ENCODE measurements at regions not wholly inside any gene's neighbourhood (a gene's known extent, or its start where the extent isn't known, plus 50 kb on each side); places are given as distances from the start of the nearest gene placed in this dataset.
"Not testable (repeated sequence)": the region's sequence is repeated elsewhere in the genome, so short reads cannot be mapped to it uniquely, and the experiment has no call there.

DNA sequence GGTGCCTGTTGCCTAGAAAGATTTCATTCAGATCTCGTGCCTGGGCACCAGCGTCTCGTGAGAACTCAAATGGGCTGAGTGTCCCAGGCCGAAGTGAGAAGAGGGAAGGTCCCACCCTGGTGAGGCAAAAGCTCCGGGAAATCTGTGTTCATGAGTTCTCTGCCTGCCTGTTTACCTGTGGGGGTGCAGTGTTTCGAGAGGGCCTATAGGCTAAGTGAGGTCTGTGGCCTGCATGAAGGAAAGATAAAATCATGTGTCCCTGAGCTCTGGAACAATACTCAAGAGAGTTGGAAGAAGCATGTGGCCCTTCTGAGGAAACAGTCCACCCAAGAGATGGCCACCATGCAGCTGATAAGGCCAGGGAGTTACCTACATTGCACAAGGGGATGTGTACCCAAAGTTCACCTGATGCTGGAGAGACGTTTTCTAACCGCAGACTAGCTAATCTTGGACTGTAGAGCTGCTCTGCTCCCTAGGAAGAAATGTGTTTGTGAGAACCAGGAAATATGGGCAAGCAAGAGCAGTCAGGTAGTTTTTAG lies 63.5 kb upstream of the ST3GAL5 start:
- Mint-ChIP-seq H3K4me1 (ENCODE audit: low read depth in 2 of 2) (peaks cover 0 to 3% of the 10 kb centered on the region in 2 donors), H3K9me3 (no peaks in the 10 kb centered on the region), H3K36me3 (peaks cover 5% of the 10 kb centered on the region), H3K27me3 (no peaks in the 10 kb centered on the region), H3K27ac (peak overlapping the region in 1 of 2 donors; percentile 16), H3K4me3 (no peak overlapping the region)
- no peak for DNase-seq (ENCODE audit: low spot score)
- no peak for ATAC-seq

DNA sequence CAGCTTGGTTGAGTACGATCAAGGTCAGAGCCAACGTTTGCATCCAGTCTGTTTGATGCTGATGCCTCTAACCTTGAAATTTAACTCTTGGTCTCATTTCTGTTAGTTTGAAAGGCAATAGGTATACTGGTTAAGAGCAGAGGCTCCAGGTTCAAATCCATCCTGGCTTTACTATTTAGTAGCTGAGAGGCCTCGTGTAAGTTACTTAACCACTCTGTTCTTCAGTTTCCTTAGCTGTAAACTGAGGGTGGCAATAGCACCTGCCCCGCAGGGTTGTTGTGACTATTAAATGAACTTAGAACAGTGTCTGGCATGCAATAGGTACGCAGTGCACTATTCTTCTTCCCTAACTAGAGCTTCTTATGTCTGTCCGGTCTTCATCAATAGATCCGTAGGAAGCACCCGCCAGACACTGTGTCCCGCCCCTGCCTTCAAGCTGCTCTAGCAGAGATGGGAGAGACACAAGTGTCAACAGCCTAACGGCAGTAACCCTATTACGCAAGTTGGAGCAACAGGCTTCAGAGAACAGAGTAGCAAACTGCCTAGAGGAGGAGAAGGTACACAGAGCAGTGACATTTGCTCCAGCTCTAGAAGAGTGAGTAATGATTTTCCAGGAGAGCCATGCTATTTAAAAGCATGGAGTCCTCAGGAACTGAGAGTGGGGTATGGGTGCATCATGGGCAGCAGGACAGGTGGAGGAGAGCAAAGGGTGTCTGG lies 62.7 kb upstream of the ST3GAL5 start:
- Mint-ChIP-seq H3K9me3 (no peaks in the 10 kb centered on the region), H3K27ac (peak overlapping the region in 1 of 2 donors; percentile 16), H3K27me3 (no peaks in the 10 kb centered on the region), H3K4me1 (ENCODE audit: low read depth in 2 of 2) (peaks cover 0 to 3% of the 10 kb centered on the region in 2 donors), H3K4me3 (no peak overlapping the region), H3K36me3 (peaks cover 6% of the 10 kb centered on the region)
- ATAC-seq (no peak), DNase-seq (ENCODE audit: low spot score) (no peak)

DNA sequence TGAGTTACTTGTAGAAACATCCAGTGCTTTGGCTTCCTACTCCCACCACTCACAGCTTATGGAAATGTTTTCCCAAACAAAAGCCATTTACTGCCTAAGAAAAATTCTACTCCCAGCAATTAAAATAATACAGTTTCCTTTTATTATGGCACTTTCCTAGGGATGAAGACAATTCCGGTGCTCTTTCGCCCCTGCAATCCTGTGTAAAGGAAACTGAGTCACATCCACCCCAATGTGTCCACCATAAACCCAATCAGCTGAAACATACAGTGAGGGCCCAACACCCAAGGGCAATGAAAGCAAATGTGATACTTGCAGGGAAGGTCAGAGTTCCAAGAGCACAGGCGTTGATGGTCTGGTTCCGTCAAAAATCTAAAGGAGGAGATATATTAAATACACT lies 62.0 kb upstream of the ST3GAL5 start:
- Mint-ChIP-seq H3K27me3 (no peaks in the 10 kb centered on the region), H3K36me3 (peaks cover 6% of the 10 kb centered on the region), H3K27ac (no peak overlapping the region), H3K4me1 (ENCODE audit: low read depth in 2 of 2) (peaks cover 0 to 3% of the 10 kb centered on the region in 2 donors), H3K4me3 (no peak overlapping the region), H3K9me3 (no peaks in the 10 kb centered on the region)
- ATAC-seq (no peak), DNase-seq (ENCODE audit: low spot score) (no peak)

DNA sequence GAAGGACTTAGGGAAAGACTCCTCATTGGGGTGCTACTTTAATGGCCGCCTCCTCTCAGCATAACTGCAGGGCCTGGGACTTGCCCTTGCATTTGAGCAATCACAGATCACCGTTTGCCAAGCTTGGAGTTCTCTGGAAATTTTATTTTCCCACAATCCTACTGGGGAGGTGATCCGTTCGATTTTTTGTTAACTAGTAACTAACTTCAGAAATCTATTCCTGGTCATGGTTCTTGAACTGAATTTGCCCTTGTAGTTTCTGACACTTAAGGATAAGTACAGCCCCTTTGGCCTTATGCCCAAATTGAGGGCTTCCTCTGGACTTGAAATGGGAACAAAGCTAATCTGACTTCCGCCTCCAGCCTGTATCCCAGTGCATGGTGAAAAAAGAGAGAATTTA lies 60.5 kb upstream of the ST3GAL5 start:
- DNase-seq (ENCODE audit: low spot score) (no peak), ATAC-seq (no peak)
- Mint-ChIP-seq H3K9me3 (no peaks in the 10 kb centered on the region), H3K4me1 (ENCODE audit: low read depth in 2 of 2) (peaks cover 0 to 3% of the 10 kb centered on the region in 2 donors), H3K36me3 (peaks cover 6% of the 10 kb centered on the region), H3K4me3 (no peak overlapping the region), H3K27ac (no peak overlapping the region), H3K27me3 (no peaks in the 10 kb centered on the region)

DNA sequence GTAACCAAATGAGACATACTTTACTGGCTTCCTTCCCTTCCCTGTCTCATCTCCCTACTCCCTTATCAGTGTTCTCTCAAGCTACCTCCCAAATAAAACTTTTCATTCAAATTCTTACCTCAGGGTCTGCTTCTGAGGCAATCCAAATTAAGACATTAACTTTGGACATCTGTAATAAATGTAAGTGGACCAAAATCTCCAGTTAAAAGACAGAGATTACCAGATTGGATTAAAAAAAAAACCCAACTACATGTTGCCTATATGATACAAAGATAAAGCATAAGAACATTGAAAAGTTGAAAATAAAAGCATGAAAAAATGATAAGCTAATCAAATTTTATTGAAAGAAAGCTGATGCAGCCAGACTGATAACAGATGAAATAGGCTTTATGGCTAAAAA lies 58.8 kb upstream of the ST3GAL5 start:
- Mint-ChIP-seq H3K36me3 (peaks cover 15% of the 10 kb centered on the region), H3K4me3 (no peak overlapping the region), H3K4me1 (ENCODE audit: low read depth in 2 of 2) (no peaks in the 10 kb centered on the region), H3K9me3 (peaks cover 6% of the 10 kb centered on the region), H3K27me3 (no peaks in the 10 kb centered on the region), H3K27ac (no peak overlapping the region)
- DNase-seq (ENCODE audit: low spot score) (no peak), ATAC-seq (no peak)

DNA sequence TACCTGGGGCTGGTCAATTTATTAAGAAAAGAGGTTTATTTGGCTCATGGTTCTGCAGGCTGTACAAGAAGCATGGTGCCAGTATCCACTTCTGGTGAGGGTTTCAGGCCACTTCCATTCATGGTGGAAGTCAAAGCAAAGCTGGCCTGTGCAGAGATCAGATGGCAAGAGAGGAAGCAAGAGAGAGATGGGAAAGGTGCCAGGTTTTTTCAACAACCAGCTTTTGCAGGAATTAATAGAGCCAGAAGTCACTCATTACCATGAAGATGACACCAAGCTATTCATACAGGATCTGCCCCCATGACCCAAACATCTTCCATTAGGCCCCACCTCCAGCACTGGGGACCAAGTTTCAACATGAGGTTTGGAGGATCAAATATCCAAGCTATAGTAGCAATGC lies 56.8 kb upstream of the ST3GAL5 start:
- no peaks in the 10 kb centered on the region for H3K4me1 Mint-ChIP-seq (ENCODE audit: low read depth in 2 of 2)
- no peak for ATAC-seq
- no peak overlapping the region for H3K4me3 Mint-ChIP-seq
- no peaks in the 10 kb centered on the region for H3K27me3 Mint-ChIP-seq
- H3K9me3 Mint-ChIP-seq, result peaks cover 6% of the 10 kb centered on the region
- no peak overlapping the region for H3K27ac Mint-ChIP-seq
- peaks cover 16% of the 10 kb centered on the region for H3K36me3 Mint-ChIP-seq
- no peak for DNase-seq (ENCODE audit: low spot score)

DNA sequence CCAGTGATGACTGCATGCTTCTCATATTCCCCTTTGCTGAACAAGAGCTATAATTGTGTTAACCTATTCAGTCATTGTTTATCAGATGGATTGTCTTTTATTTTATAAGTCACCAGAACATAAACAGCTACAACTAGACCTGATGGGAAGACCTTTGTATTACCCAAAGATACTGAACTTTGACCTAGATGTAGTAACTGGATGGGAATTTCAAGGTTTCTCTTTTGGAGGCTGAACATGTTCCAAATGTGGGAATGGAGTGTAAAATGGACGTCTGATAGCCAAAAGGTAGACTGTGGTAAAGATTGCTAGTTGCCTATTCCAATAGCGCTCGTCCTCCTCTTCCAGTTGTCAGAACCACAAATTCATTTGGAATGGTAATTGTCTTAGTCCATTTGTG lies 56.4 kb upstream of the ST3GAL5 start:
- no peaks in the 10 kb centered on the region for H3K27me3 Mint-ChIP-seq
- no peaks in the 10 kb centered on the region for H3K4me1 Mint-ChIP-seq (ENCODE audit: low read depth in 2 of 2)
- peaks cover 6% of the 10 kb centered on the region for H3K9me3 Mint-ChIP-seq
- no peak for DNase-seq (ENCODE audit: low spot score)
- peaks cover 16% of the 10 kb centered on the region for H3K36me3 Mint-ChIP-seq
- ATAC-seq, result no peak
- H3K4me3 Mint-ChIP-seq, result no peak overlapping the region
- H3K27ac Mint-ChIP-seq, result no peak overlapping the region

DNA sequence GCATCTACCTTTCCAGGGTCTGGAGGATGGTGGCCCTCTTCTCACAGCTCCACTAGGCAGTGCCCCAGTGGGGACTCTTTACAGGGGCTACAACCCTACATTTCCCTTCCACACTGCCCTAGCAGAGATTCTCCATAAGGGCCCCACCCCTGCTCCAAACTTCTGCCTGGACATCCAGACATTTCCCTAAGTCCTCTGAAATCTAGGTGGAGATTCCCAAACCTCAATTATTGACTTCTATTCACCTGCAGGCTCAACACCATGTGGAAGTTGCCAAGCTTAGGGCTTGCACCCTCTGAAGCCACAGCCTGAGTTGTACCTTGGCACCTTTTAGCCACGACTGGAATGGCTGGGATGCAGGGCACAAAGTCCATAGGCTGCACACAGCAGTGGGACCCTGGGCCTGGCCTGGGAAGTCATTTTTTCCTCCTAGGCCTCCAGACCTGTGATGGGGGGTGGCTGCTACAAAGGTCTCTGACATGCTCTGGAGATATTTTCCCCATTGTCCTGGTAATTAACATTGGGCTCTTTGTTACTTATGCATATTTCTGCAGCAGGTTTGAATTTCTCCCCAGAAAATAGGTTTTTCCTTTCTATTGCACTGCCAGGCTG lies 53.7 kb upstream of the ST3GAL5 start:
- Mint-ChIP-seq H3K4me3 (no peak overlapping the region), H3K27me3 (peaks cover 0 to 5% of the 10 kb centered on the region in 2 donors), H3K9me3 (peaks cover 6% of the 10 kb centered on the region), H3K4me1 (ENCODE audit: low read depth in 2 of 2) (peaks cover 0 to 4% of the 10 kb centered on the region in 2 donors), H3K36me3 (peaks cover 12% of the 10 kb centered on the region), H3K27ac (no peak overlapping the region)
- ATAC-seq (no peak), DNase-seq (ENCODE audit: low spot score) (no peak)

DNA sequence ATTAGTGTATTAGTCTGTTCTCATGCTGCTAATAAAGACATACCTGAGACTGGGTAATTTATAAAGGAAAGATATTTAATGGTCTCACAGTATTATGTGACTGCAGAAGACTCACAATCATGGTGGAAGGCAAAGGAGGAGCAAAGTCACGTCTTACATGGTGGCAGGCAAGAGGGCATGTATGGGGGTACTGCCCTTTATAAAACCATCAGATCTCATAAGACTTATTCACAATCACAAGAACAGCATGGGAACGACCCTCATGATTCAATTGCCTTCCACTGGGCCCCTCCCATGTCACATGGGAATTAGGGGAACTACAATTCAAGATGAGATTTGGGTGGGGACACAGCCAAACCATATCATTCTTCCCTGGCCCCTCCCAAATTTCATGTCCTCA lies 52.7 kb upstream of the ST3GAL5 start:
- H3K9me3 Mint-ChIP-seq; H3K27ac Mint-ChIP-seq; DNase-seq (ENCODE audit: low spot score); H3K4me3 Mint-ChIP-seq; H3K4me1 Mint-ChIP-seq (ENCODE audit: low read depth in 2 of 2); ATAC-seq; H3K27me3 Mint-ChIP-seq: not testable (repeated sequence)
- H3K36me3 Mint-ChIP-seq, result peaks cover 10% of the 10 kb centered on the region

DNA sequence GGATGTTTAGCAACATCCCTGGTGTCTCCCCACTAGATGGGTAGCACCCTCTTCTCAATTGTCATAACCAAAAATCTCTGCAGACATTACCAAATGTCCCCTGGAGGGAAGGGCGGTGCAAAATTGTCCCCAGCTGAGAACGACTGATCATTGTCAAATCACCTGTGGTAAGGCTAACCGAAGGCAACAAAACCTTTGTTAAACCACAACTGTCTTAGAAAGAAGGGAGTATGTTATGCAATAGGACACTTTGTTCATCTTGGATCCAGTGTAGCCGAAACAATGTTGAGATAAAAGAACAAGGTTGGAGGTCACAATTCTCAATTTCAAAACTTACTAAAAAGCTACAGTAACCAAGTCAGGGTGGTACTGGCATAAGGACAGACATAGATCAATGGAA lies 50.3 kb upstream of the ST3GAL5 start:
- H3K9me3 Mint-ChIP-seq, result peaks cover 6% of the 10 kb centered on the region
- peaks cover 0 to 5% of the 10 kb centered on the region in 2 donors for H3K4me1 Mint-ChIP-seq (ENCODE audit: low read depth in 2 of 2)
- peaks cover 10% of the 10 kb centered on the region for H3K36me3 Mint-ChIP-seq
- no peak overlapping the region for H3K4me3 Mint-ChIP-seq
- H3K27ac Mint-ChIP-seq, result no peak overlapping the region
- peaks cover 0 to 5% of the 10 kb centered on the region in 2 donors for H3K27me3 Mint-ChIP-seq
- no peak for DNase-seq (ENCODE audit: low spot score)
- ATAC-seq, result no peak
